ENCODE measurements at regions not wholly inside any gene's neighbourhood (a gene's known extent, or its start where the extent isn't known, plus 50 kb on each side); places are given as distances from the start of the nearest gene placed in this dataset.

DNA sequence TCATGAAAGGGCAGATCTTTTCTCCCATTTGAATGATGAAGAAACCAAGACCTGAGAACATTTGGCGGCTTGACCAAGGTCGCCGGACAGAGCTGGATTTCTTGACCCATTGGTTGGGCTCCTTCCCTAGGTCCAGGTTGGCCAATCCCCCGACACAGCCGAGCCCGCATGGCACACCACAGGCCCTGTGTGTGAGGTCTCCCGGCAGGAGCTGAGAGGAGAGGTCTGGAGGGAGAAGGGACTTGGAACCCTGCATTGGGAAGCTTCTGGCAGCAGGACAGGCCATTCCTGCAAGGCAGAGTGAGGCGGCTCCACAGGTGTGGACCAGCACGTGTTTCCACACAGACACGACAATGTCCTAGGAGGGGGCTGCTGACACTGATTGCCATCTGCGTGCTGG lies 98.6 kb upstream of the THY1 start:
- TF ChIP-seq, protein P1, sequence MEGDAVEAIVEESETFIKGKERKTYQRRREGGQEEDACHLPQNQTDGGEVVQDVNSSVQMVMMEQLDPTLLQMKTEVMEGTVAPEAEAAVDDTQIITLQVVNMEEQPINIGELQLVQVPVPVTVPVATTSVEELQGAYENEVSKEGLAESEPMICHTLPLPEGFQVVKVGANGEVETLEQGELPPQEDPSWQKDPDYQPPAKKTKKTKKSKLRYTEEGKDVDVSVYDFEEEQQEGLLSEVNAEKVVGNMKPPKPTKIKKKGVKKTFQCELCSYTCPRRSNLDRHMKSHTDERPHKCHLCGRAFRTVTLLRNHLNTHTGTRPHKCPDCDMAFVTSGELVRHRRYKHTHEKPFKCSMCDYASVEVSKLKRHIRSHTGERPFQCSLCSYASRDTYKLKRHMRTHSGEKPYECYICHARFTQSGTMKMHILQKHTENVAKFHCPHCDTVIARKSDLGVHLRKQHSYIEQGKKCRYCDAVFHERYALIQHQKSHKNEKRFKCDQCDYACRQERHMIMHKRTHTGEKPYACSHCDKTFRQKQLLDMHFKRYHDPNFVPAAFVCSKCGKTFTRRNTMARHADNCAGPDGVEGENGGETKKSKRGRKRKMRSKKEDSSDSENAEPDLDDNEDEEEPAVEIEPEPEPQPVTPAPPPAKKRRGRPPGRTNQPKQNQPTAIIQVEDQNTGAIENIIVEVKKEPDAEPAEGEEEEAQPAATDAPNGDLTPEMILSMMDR (IDR thresholded peaks at IDR 0.05; ENCODE audit: borderline replicate concordance, control extremely low read depth, extremely low read depth, insufficient read depth, missing control alignments), result no peak

DNA sequence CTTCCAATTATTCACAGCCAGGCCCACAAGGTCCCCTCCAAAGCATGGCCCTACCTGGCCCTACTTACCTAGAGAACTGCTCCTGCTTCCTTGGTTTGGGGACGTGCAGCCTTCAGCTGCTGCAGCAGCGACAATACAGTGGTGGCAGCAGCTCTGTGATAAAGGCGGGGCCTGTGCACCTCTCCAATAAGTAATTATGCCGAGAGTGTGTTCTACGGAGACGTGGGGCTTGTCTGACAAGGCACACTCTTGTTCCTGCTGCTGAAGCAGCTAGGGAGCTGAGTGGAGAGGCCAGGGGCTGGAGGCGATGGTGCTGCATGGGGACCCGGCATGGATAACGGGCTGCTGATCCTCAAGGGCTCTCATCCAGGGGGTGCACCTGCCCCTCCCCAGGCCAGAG lies 98.0 kb upstream of the THY1 start:
- in situ Hi-C loops (cut with MboI; ENCODE audit: low sequenced_read_pairs, unreplicated experiment), result no loop called here
- DNase-seq (ENCODE audit: low spot score), result no peak

More for the DNA sequence above, 98.6 kb upstream of the THY1 start:
- in situ Hi-C loops (cut with MboI; ENCODE audit: low sequenced_read_pairs, unreplicated experiment), result no loop called here
- DNase-seq (ENCODE audit: low spot score), result no peak

DNA sequence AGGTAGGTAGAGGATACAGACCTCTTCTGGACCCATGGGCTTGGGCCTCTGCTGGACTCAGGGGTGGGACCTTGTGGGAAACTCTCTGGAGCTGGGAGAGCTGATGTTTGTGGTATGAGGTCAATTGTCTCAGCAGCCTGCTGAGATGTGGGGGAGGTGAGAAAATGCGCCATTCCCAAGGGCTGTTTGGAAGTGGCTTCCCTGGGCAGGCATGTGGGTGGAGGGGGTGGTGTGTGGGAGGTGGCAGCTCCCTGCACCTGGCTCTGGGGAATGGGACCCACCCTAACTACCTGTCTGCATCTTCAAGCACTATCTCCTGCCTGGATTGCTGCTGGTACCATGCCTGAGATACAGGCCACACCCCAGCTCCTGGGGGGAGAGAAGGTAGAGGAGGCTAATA lies 97.4 kb upstream of the THY1 start:
- DNase-seq (ENCODE audit: low spot score), result no peak
- TF ChIP-seq, protein P1 (IDR thresholded peaks at IDR 0.05; ENCODE audit: borderline replicate concordance, control extremely low read depth, extremely low read depth, insufficient read depth, missing control alignments), result no peak
- in situ Hi-C loops (cut with MboI; ENCODE audit: low sequenced_read_pairs, unreplicated experiment), result no loop called here

More for the DNA sequence above, 98.0 kb upstream of the THY1 start:
- TF ChIP-seq, protein P1 (IDR thresholded peaks at IDR 0.05; ENCODE audit: borderline replicate concordance, control extremely low read depth, extremely low read depth, insufficient read depth, missing control alignments), result no peak

- in situ Hi-C loops (cut with MboI; ENCODE audit: low sequenced_read_pairs, unreplicated experiment), result no loop called here
- no peak for DNase-seq (ENCODE audit: low spot score)
- TF ChIP-seq, protein P1 (IDR thresholded peaks at IDR 0.05; ENCODE audit: borderline replicate concordance, control extremely low read depth, extremely low read depth, insufficient read depth, missing control alignments), result no peak
Measured at GRCh38 chr11:119519796-119520195, 96.8 kb upstream of the THY1 start.

- in situ Hi-C loops (cut with MboI; ENCODE audit: low sequenced_read_pairs, unreplicated experiment), result no loop called here
- TF ChIP-seq, protein P1 (IDR thresholded peaks at IDR 0.05; ENCODE audit: borderline replicate concordance, control extremely low read depth, extremely low read depth, insufficient read depth, missing control alignments), result no peak
Measured at GRCh38 chr11:119518746-119519730, 96.1 kb upstream of the THY1 start.

GRCh38 chr11:119515771-119516400 lies 92.9 kb upstream of the THY1 start:
- no peak for DNase-seq (ENCODE audit: low spot score)
- TF ChIP-seq, protein P1 (IDR thresholded peaks at IDR 0.05; ENCODE audit: borderline replicate concordance, control extremely low read depth, extremely low read depth, insufficient read depth, missing control alignments), result no peak
- in situ Hi-C loops (cut with MboI; ENCODE audit: low sequenced_read_pairs, unreplicated experiment), result no loop called here

More at GRCh38 chr11:119518746-119519730, 96.1 kb upstream of the THY1 start:
- no peak for DNase-seq (ENCODE audit: low spot score)
